Fibroblast of lung (primary cell): ENCODE measurements at regions not wholly inside any gene's neighbourhood (a gene's known extent, or its start where the extent isn't known, plus 50 kb on each side); places are given as distances from the start of the nearest gene placed in this dataset.

Experiments used
- DNase-seq, 2 donors: peaks; one replicate each; pipeline versions ENCODE4 v3.0.0 to v3.0.0-alpha.2; 2010; ENCODE audit warnings: low read depth in 2 of 2
- H2AFZ ChIP-seq: 2 replicates; pipeline ENCODE4 v1.5.1; 2012; ENCODE audit warnings: low read length, control low read depth, inconsistent platforms
- H3K27ac ChIP-seq: 2 replicates; pipeline ENCODE4 v1.5.1; 2011; ENCODE audit warnings: low read length, control low read depth; ENCODE audit not compliant: insufficient read depth
- H3K27me3 ChIP-seq: 2 replicates; pipeline ENCODE4 v1.5.1; 2011; ENCODE audit warnings: mild to moderate bottlenecking, low read length; ENCODE audit not compliant: control insufficient read depth, insufficient read depth
- H3K36me3 ChIP-seq: 2 replicates; pipeline ENCODE4 v1.5.1; 2011; ENCODE audit warnings: low read length; ENCODE audit not compliant: control insufficient read depth, insufficient read depth
- H3K4me1 ChIP-seq: 2 replicates; pipeline ENCODE4 v1.5.1; 2011; ENCODE audit warnings: low read length; ENCODE audit not compliant: control insufficient read depth, insufficient read depth; ENCODE audit errors: extremely low read depth
- H3K4me2 ChIP-seq: 2 replicates; pipeline ENCODE4 v1.5.1; 2011; ENCODE audit warnings: low read length, control low read depth; ENCODE audit not compliant: insufficient read depth; ENCODE audit errors: extremely low read depth
- H3K4me3 ChIP-seq, 4 experiments: fragments of 200-600 bp in 1 of 4; sonication (generic) in 1 of 4; replicated peaks in 1 of 4; 2 replicates each; pipeline ENCODE4 v1.5.1; 2011 to 2016; ENCODE audit warnings: low read length in 4 of 4, low read depth in 3 of 4, mild to moderate bottlenecking in 3 of 4, control low read depth in 2 of 4, inconsistent platforms in 1 of 4, mixed read lengths in 1 of 4; ENCODE audit not compliant: insufficient read depth in 1 of 4; ENCODE audit errors: control extremely low read depth in 1 of 4
- H3K79me2 ChIP-seq: 2 replicates; pipeline ENCODE4 v1.5.1; 2012; ENCODE audit warnings: mild to moderate bottlenecking, low read length, inconsistent platforms; ENCODE audit not compliant: control insufficient read depth, insufficient read depth
- H3K9ac ChIP-seq: 2 replicates; pipeline ENCODE4 v1.5.1; 2011; ENCODE audit warnings: mild to moderate bottlenecking, low read length, control low read depth; ENCODE audit not compliant: insufficient read depth
- H3K9me3 ChIP-seq: 2 replicates; pipeline ENCODE4 v1.5.1; 2012; ENCODE audit warnings: low read depth, low read length; ENCODE audit not compliant: control insufficient read depth, insufficient read depth
- H4K20me1 ChIP-seq: 2 replicates; pipeline ENCODE4 v1.5.1; 2011; ENCODE audit warnings: low read length; ENCODE audit not compliant: control insufficient read depth, insufficient read depth; ENCODE audit errors: extremely low read depth
- CTCF ChIP-seq, 2 donors: IDR thresholded peaks in 1 of 2; conservative IDR thresholded peaks in 1 of 2; 1 replicate in 1 of 2; 2 replicates in 1 of 2; pipeline ENCODE4 v1.5.1; 2011 to 2012; ENCODE audit warnings: low read length in 2 of 2, control low read depth in 1 of 2, inconsistent platforms in 1 of 2, low read depth in 1 of 2, mild to moderate bottlenecking in 1 of 2
- EZH2 ChIP-seq: IDR thresholded peaks from 2 replicates; pipeline ENCODE4 v1.5.1; 2012; ENCODE audit warnings: low read length, control low read depth, mild to moderate bottlenecking; ENCODE audit errors: missing control alignments

- Histone ChIP-seq H3K36me3 (no peaks in the 10 kb centered on the region), H3K4me3 (no peak overlapping the region), H3K4me1 (no peaks in the 10 kb centered on the region), H3K27me3 (no peaks in the 10 kb centered on the region), H3K9ac (no peak overlapping the region), H2AFZ (no peak overlapping the region), H3K4me2 (no peak overlapping the region), H4K20me1 (no peaks in the 10 kb centered on the region), H3K27ac (no peak overlapping the region), H3K9me3 (no peaks in the 10 kb centered on the region), H3K79me2 (no peaks in the 10 kb centered on the region)
- DNase-seq, result no peak
- TF ChIP-seq CTCF (conservative IDR thresholded peaks at IDR 0.05 in 1 of 2, IDR thresholded peaks at IDR 0.05 in 1 of 2; ENCODE audit: low read depth in 1 of 2, low read length in 2 of 2), result no peak
- no peak for TF ChIP-seq EZH2
These were observed 1043.7 kb downstream of the ADGRL2 start for GRCh38 chr1:82844447-82844846.

GRCh38 chr1:82843876-82844275 lies 1043.1 kb downstream of the ADGRL2 start:
- Histone ChIP-seq H3K9me3 (no peaks in the 10 kb centered on the region), H2AFZ (no peak overlapping the region), H3K4me1 (no peaks in the 10 kb centered on the region), H3K79me2 (no peaks in the 10 kb centered on the region), H3K36me3 (no peaks in the 10 kb centered on the region), H3K4me3 (no peak overlapping the region), H3K27me3 (no peaks in the 10 kb centered on the region), H3K4me2 (no peak overlapping the region), H4K20me1 (no peaks in the 10 kb centered on the region), H3K27ac (no peak overlapping the region), H3K9ac (no peak overlapping the region)
- DNase-seq, result no peak
- no peak for TF ChIP-seq CTCF (conservative IDR thresholded peaks at IDR 0.05 in 1 of 2, IDR thresholded peaks at IDR 0.05 in 1 of 2; ENCODE audit: low read depth in 1 of 2, low read length in 2 of 2)
- TF ChIP-seq EZH2, result no peak

- H3K4me3 ChIP-seq, result no peak overlapping the region
- no peaks in the 10 kb centered on the region for H4K20me1 ChIP-seq
- no peak for DNase-seq
- H3K27ac ChIP-seq, result no peak overlapping the region
- no peaks in the 10 kb centered on the region for H3K9me3 ChIP-seq
- H3K4me2 ChIP-seq, result no peak overlapping the region
- TF ChIP-seq EZH2 (no peak), CTCF (conservative IDR thresholded peaks at IDR 0.05 in 1 of 2, IDR thresholded peaks at IDR 0.05 in 1 of 2; ENCODE audit: low read depth in 1 of 2, low read length in 2 of 2) (no peak)
- no peaks in the 10 kb centered on the region for H3K27me3 ChIP-seq
- no peak overlapping the region for H2AFZ ChIP-seq
- peaks cover 2% of the 10 kb centered on the region for H3K4me1 ChIP-seq
- H3K9ac ChIP-seq, result no peak overlapping the region
- no peaks in the 10 kb centered on the region for H3K79me2 ChIP-seq
- H3K36me3 ChIP-seq, result no peaks in the 10 kb centered on the region
These were observed 1039.5 kb downstream of the ADGRL2 start for GRCh38 chr1:82840192-82840591.
